ENCODE measurements at regions not wholly inside any gene's neighbourhood (a gene's known extent, or its start where the extent isn't known, plus 50 kb on each side); places are given as distances from the start of the nearest gene placed in this dataset.

- TF ChIP-seq CTCF (conservative IDR thresholded peaks at IDR 0.05), result no peak
- H3K27ac ChIP-seq, result no peak overlapping the region
Measured at GRCh38 chr11:69984457-69985261, 93.5 kb upstream of the ANO1 start.

GRCh38 chr11:69985331-69985640, 92.8 kb upstream of the ANO1 start:
- no peak for TF ChIP-seq CTCF (conservative IDR thresholded peaks at IDR 0.05)
- H3K27ac ChIP-seq, result no peak overlapping the region

GRCh38 chr11:69985641-69986439, 92.3 kb upstream of the ANO1 start:
- H3K27ac ChIP-seq, result no peak overlapping the region
- TF ChIP-seq CTCF (conservative IDR thresholded peaks at IDR 0.05), result no peak

GRCh38 chr11:69986440-69986787, 91.7 kb upstream of the ANO1 start:
- H3K27ac ChIP-seq, result no peak overlapping the region
- no peak for TF ChIP-seq CTCF (conservative IDR thresholded peaks at IDR 0.05)

GRCh38 chr11:69986830-69987229, 91.3 kb upstream of the ANO1 start:
- H3K27ac ChIP-seq, result no peak overlapping the region
- TF ChIP-seq CTCF (conservative IDR thresholded peaks at IDR 0.05), result no peak

- no peak for TF ChIP-seq CTCF (conservative IDR thresholded peaks at IDR 0.05)
- H3K27ac ChIP-seq, result no peak overlapping the region
Measured at GRCh38 chr11:69992026-69992425, 86.1 kb upstream of the ANO1 start.

GRCh38 chr11:69992943-69993694, 85.0 kb upstream of the ANO1 start:
- no peak overlapping the region for H3K27ac ChIP-seq
- no peak for TF ChIP-seq CTCF (conservative IDR thresholded peaks at IDR 0.05)

Measured in VCaP (cell line).